ENCODE measurements at regions not wholly inside any gene's neighbourhood (a gene's known extent, or its start where the extent isn't known, plus 50 kb on each side); places are given as distances from the start of the nearest gene placed in this dataset.
A peak's percentile ranks its signal among the peaks of the same experiment; 100 is the strongest.

DNA sequence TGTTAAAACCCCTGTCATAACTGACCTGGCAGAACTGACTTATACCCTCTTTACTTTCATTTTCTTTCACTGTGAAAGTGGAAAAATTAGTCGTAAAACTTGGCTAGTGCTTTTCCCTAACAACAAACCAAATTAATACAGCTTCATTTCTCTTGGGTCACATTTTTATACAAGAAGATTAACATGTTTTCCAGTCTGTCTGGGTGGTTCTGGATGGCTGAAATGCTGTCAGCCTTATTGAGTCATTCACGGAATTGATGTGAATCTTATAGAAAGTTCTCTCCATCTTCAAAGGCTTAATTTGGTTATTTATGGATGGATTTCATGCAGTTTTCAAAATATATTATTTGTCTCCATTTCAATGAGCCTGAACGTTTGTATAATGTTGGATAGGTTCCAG is 440.0 kb downstream of the KCTD12 start:
- DNase-seq (ENCODE audit: low read depth, low spot score) = no peak

DNA sequence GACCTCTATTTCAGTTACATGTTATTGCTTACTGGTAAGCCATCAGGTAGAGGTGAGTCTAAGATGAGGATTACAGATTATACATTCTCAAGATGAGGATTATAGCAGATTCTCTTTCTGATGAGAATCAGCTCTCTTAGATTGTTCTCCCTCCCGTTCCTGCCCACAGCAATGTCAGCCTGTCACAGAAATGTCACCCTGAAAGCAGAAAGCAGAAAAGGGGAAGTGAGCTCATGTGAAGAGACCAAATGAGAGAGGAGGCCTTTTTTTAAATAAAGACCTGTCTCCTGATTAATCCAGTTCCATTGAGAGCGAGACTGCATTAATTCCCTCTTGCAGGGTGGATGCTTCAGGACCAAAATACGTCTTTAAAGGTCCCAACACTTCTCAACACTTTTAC is 445.6 kb downstream of the KCTD12 start:
- no peak for DNase-seq (ENCODE audit: low read depth, low spot score)

DNA sequence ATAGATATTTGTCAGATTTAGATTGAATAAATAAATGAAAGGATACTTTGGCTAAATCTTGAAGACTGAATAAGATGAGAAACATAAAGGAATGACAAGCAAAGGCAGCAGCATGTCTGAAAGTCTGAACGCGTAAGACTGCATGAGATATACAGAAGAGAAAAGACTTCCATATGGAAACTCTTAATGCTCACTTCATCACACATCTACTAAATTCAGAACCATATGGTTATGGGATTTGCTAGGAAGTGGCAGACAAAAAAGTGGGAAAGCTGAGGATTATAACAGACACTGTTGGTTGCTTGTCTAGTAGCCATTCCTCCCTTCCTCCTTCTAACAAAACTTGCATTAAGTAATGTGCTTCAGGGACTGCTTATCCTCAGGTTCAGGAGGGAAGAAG is 446.7 kb downstream of the KCTD12 start:
- DNase-seq (ENCODE audit: low read depth, low spot score) = no peak

DNA sequence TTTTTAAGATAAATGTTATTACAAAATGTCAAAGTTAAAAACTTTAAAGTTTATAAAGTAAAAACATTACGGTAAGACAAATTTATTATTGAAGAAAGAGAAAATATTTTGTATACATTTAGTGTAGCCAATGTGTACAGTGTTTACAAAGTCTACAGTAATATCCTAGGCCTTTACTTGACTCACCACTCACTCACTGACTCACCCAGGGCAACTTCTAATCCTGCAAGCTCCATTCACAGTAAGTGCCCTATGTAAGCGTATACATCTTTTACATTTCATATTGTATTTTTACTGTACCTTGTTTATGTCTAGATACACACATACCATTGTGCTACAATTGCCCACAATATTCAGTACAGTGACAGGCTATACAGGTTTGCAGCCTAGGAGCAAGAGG is 448.2 kb downstream of the KCTD12 start:
- DNase-seq (ENCODE audit: low read depth, low spot score) = no peak

DNA sequence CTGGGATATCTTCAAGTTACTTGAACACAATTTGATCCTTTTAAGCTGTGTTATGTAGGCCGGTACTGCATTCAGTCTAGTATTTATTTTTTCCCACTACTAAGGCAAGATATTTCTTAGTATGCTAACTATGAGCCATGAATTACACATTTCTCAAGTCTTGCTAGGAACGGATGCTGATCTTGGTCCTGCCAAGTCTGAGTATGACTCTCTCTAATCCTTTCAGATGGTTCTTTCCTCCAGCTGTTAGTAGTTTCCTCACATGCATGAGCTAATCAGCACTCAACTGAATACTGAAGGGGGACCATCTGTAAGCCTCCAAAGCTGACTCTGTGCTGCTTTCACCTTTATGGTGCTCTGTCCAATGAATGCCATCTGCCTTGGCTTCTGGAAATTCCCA is 460.3 kb downstream of the KCTD12 start:
- DNase-seq (ENCODE audit: low read depth, low spot score) = peak; percentile 66

DNA sequence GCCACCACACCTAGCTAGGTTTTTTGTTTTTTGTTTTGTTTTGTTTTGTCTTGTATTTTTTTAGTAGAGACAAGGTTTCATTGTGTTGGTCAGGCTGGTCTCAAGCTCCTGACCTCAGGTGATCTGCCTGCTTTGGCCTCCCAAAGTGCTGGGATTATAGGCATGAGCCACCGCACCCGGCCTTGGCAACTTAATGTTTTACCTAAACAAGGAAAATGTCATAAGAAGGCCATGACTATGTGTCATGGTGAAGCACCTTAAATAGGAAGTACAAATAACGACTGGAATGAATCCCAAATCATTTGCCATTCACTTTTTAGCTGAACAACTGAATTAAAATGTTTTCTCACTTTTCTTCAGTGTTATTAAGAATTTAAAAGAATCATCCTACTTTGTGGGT is 465.2 kb downstream of the KCTD12 start:
- DNase-seq (ENCODE audit: low read depth, low spot score) = no peak

DNA sequence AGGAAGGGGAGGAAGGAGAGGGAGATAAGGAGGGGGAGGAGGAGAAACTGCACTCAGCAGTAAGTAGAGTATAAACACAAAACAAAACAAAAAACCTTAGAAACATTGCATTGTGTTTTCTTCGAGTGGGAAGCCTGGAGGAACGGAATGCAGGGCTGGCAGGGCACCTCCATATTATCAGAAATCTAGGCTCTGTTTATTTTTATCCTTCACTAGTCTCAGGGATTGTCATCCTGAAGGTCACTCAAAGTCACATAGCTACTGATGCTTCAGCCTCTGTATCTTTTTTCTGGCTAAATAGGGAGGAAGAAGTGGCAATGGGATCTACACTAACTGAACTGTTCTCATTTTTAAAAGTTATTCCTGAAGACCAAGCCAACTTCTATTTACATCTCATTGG is 467.8 kb downstream of the KCTD12 start:
- no peak for DNase-seq (ENCODE audit: low read depth, low spot score)

DNA sequence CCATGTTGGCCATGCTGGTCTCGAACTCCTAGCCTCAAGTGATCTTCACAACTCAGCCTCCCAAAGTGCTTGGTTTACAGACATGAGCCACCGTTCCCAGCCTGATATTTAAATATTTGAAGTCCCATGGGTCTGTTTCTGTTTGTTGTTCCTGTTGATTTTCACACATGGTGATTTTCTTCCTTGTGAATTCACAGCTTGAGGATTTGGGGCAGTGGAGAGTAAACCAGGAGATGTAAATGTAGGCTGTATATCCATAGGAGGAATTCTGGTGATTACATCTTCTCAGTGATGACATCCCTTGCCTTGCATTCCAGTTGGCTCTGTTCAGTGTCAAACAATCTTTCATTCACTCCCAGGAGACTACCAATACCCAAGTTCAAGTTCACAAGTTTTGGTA is 471.9 kb downstream of the KCTD12 start:
- DNase-seq (ENCODE audit: low read depth, low spot score) = no peak

DNA sequence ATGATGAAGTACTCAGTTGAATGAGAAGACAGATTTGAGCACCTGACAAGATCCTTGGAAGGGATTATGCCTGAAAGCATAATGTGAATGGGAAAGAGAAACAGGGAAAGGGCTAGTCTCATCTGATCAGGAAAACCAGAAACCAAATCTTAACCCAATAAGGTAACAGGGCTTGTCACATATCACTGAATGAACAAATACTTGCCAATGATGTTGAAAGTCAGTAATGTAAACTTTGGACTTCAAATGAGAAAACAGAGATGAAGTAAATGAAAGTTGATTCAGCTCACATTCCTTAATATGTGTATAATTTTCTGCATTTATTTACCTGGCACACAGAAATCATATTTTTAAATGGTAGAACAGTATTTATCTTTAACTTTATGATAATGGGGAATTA is 480.0 kb downstream of the KCTD12 start:
- DNase-seq (ENCODE audit: low read depth, low spot score) = no peak

DNA sequence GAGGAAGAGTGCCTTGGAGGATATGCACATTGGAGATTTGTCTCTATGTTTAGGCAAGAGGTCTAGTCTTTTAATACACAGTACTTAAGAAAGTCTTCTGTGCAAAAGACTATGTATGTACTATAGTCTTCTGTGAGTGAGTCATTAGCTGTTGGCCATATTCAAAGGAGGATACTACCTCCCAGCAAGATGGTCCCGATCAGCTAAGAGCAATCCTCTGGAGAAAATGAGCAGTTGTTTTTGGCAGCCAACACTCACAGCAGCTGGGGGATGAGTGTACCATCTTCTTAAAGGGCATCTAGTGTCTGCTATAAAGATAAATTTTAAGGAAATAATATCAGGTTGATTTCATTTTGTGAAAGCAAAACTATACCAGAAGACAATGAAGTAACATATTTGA is 487.8 kb downstream of the KCTD12 start:
- DNase-seq (ENCODE audit: low read depth, low spot score) = no peak

DNA sequence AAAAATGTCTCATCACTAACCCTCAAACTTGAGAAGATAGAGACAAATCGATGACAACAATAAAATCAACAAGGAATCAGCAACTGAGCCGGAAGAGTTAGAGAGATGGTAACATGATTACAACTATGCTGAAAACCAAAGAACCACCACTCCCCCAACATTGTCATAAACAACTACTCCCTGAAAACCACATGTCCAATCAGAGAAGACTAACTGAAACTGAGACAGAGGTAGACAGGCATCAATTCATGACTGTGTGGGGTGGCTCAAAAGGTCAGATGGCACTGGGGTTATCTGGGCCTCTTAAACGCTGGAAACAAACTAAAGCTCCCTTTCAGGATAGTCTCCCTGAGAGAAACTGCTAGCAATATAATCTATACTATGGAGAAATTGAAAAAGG is 488.8 kb downstream of the KCTD12 start:
- no peak for DNase-seq (ENCODE audit: low read depth, low spot score)

DNA sequence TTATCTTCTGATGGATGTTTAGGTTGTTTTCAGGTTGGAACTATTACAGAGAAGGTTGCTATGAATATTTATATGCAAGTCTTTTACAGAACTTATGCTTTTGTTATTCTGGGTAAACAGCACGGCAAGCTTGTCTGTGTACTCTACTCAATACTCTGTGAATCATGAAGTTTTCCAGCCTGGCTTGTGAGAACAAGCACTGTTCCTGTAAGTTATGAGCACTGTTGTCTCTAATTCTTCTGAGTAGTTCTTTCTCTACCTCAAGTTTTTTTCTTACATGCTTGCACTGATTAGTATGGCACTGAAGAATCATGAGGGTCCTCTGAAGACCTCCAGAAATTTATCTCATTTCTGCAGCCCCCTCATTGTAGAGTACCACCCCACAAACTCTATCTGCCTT is 496.9 kb downstream of the KCTD12 start:
- DNase-seq (ENCODE audit: low read depth, low spot score) = no peak

DNA sequence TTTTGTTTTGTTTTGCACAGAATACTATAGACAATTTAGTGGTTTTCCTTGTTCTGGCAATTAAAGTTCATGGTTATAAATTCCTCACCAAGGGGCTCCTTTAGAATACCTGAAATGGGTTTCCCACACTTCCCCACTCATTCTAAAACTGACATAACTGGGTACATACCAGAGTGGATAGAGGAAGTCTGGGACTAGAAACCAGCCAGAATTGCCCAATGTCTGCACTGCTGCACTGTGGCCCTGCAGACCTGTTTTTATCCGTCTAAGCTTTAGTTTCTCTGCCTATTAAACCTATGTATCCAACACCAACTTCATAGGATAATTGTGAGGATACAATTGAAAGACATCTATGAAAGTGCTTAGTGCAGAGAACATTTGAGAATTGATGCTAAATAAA is 498.6 kb downstream of the KCTD12 start:
- DNase-seq (ENCODE audit: low read depth, low spot score) = no peak

DNA sequence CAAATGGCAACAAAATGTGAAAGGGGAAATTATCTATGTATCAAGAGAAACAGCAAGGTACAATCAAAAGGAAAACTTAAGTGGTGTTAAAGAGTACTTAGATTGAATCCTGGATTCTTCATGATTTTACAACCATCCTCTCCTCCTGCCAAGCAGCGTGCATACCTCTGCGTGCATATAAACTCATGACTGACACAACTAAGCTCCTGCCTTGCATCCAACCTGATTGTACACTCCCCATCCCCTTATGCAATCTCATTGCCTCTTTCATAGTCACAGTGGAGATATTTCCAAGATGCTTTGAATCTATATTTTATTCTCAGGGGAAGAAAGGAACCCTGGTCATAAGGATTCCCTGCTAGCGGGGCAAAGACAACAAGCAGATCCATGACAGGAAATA is 499.9 kb downstream of the KCTD12 start:
- DNase-seq (ENCODE audit: low read depth, low spot score) = no peak

DNA sequence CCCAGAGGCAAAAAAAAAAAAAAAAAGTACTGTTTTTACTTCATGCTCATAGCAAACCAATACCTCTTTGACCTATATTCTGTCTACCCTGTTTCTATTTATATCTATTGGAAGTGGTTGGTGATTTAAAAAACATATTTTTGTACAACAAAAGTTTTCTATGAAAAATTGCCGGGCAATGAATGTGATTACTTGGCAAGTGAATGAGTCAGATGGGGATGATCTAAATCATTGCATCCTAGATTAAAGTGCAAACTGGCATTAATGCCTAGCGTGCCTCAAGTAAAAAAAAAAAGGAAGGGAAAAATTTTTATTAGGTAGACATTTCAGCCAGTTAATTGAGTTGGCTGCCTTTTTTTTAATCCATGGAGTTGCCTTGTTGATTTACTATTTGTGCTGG is 500.6 kb downstream of the KCTD12 start:
- DNase-seq (ENCODE audit: low read depth, low spot score) = no peak

DNA sequence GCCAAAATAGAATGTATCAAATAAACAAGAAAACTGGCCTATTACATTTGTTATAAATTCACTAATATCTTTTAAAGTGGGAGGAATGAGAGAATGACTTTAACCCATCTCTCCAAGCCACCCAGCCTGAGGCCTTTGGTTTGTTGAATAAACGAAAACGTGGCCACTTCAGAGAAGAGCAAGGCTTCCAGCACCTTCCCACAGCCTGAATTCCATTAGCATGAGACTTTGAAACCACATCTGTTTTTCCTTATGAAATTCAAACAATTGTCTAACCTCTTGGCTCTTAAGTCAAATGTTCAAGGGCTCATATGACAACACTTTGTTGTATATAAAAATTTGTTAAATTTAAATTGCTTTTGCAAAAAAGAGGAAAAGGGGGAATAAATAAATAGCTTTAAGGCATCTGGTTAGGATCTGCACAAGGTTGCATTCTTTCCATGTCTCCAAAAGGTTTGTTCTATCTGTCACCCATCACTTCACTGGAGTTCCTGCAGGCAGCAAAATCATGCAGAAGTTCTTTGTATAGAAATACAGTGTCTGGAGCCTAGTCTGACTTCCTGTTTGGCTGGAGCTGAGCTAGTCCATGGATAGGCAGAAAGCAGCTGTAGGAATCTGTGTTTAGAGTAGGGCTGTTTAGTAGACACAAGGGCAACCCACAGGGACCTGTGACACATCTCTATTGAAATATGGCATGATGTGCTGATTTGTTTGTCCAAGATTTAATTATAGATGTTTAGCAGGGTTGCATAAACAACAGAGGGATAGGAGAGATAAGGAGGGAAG is 502.3 kb downstream of the KCTD12 start:
- peak; percentile 2 for DNase-seq (ENCODE audit: low read depth, low spot score)

DNA sequence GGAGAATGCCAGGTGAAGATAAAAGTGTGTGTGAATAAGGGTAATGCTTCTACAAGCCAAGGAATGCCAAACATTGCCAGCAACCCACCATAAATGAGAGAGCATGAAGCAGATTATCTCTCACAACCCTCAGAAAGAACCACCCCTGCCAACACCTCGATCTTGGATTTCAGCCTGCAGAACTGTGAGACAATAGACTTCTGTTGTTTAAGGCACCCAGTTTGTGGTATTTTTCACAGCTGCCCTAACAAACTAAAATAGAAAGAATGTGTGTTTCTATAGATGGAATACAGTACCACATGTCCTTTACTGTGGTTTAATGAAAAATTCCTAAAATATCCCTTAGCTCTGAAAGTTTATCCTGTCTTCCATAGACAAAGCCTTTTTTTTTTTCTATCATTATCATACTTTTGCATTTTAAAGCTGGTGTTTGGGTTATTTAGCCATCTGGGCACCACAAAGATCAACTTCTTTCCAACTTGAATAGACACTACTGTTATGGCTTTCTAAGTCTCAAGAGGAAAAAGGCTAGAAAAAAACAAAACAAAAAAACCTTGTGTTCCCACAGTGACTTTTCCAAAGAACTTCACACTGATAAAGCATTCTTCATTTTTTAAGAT is 505.6 kb downstream of the KCTD12 start:
- DNase-seq (ENCODE audit: low read depth, low spot score) = no peak

DNA sequence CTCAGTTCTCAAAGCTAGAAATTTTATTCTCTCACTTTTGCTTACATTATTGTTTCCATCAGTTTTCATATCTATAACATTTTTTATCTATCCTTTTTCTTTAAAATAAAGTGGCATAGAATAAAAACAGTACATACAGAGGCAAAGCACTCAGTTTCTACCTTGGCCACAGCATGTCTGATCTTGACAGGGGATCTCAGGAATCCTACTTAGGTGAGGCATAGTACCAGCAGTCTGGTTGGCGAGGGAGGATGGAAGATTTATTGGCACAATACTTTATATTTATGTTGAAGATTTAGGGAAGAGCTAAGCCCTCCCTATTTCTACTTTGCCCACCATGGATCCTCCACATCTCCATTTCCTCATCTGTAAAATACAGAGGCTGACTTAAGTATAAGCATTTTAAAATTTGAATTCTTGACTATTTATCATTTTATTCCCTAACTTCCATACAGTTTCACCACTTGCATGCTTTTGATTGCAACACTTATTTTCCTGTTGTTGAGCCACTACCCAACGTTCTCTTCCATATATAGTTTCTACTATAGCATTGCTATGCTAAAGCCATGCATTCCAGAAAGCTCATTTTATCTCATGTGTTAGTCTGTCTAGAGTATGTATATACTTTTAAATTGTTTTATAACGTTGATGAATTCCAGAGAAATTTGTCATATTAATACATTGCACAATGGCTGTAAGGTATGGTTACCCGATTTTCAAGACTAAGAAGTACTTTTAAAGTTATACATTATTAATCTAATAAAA is 506.7 kb downstream of the KCTD12 start:
- DNase-seq (ENCODE audit: low read depth, low spot score) = no peak

DNA sequence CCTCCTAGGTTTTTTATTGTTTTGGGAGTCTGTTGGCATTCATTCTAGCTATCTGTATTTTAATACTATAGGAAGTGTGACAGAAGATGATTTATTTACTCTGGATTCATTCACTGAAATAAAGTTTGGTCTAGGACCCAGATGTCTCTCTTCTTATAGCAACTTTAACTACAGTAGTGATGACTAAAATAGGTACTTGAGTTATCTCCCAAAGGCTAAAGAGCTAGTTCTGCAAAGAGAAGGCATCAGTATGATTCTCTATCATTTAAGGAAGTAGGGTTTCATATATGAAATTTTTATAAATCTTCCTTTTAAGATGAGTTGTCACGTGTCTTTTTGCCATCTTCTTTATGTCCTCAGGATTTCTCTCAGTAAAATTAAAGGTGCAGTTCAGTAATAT is 507.4 kb downstream of the KCTD12 start:
- no peak for DNase-seq (ENCODE audit: low read depth, low spot score)

DNA sequence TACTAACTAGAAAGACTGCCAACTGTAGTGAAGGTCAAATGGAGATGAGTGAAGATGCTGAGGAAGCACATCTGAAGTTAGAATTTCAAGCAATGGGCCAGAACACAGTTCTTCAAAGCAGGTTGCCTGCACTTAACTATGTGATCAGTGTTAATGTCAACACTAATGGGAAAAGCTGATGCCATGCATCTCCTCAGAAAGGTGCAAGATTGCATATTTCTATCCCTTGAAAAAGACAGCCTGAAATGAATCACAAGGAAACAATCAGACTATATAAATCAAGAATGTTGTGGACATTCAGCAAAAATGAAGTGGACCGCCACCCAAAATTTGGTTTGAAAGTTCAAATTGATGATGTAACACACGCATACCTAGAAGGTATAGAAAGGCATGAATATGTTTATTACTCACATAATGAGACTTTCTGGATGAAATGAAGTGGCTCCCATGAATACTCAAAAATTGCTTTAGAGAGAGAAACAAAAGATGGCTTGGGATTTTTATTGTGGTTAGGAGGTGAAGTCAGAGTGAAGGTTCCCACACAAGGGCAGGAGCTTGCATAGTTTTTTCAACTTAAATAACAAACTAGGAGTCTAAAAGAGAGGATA is 522.4 kb downstream of the KCTD12 start:
- no peak for DNase-seq (ENCODE audit: low read depth, low spot score)

DNA sequence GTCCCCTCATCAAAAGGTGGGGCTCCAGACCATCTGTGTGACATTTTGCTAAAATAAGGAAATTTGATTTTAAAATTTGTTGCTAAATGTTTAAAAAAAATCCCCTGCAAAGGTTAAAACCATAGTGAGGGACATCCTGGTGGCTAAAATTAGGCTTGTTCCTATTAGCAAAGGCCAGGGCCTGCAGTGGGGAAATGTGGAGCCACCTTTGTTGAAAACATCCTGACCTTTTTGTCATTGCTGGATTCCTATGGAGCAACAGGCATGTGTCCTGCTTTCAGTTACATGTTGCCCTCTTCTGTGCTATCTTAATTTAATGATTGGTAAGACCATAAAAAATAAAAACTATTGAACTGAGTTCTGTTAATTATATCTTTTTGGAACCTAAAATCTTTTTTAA is 524.3 kb downstream of the KCTD12 start:
- no peak for DNase-seq (ENCODE audit: low read depth, low spot score)

DNA sequence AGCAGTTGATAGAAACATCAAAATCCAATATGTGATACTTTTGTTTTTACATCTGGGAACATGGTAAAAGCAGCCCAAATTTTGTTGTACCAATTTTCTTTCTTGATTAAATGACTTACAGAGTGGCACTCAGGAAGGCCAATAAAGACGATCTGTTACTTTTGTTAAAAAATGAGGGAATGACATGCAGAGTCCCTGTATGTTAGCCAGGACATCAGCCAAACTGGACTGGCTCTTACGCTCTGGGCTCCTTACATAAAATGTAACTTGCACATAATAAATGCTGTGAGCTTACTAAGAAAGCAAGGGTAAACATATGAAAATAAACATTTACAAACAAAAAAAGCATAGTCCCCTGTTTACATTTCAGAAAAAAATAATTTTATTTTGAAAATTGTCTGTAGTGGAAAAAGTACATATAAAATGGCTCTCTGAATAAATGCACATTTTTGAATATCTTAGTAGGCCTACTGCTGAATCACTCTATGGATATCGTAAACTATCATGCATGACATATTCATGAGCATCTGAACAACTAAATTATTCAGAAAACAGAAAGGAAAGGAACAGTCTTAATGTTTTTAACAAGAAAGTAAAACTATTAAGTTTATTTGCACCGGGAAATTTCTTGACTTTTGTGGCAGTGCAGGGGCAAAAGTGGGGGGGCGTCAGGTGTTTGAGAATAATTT is 534.5 kb downstream of the KCTD12 start:
- DNase-seq (ENCODE audit: low read depth, low spot score) = no peak
